ENCODE measurements at regions not wholly inside any gene's neighbourhood (a gene's known extent, or its start where the extent isn't known, plus 50 kb on each side); places are given as distances from the start of the nearest gene placed in this dataset.
"Not testable (repeated sequence)": the region's sequence is repeated elsewhere in the genome, so short reads cannot be mapped to it uniquely, and the experiment has no call there.

- H2AFZ ChIP-seq (ENCODE audit: low read length, unreplicated experiment): no peak overlapping the region
- peaks cover 8% of the 10 kb centered on the region for H3K4me1 ChIP-seq (ENCODE audit: control insufficient read depth, insufficient read depth, low read length, unreplicated experiment)
- H3K36me3 ChIP-seq (ENCODE audit: insufficient read depth, low read length): no peaks in the 10 kb centered on the region
- H3K27ac ChIP-seq (ENCODE audit: low read depth, low read length): no peak overlapping the region
- no peak overlapping the region for H3K4me3 ChIP-seq (ENCODE audit: low read depth, low read length)
- H3K79me2 ChIP-seq (ENCODE audit: control insufficient read depth, insufficient read depth, low read length, unreplicated experiment): no peaks in the 10 kb centered on the region
- H3K27me3 ChIP-seq (ENCODE audit: insufficient read depth, low read length): peaks cover 8% of the 10 kb centered on the region
Measured at GRCh38 chr11:46183819-46184218, 62.6 kb upstream of the PHF21A start.

GRCh38 chr11:46181843-46182424 is 60.7 kb upstream of the PHF21A start:
- Histone ChIP-seq H3K27me3 (ENCODE audit: insufficient read depth, low read length) (peaks cover 12% of the 10 kb centered on the region), H3K79me2 (ENCODE audit: control insufficient read depth, insufficient read depth, low read length, unreplicated experiment) (no peaks in the 10 kb centered on the region), H2AFZ (ENCODE audit: low read length, unreplicated experiment) (no peak overlapping the region), H3K27ac (ENCODE audit: low read depth, low read length) (no peak overlapping the region), H3K4me1 (ENCODE audit: control insufficient read depth, insufficient read depth, low read length, unreplicated experiment) (peaks cover 8% of the 10 kb centered on the region), H3K4me3 (ENCODE audit: low read depth, low read length) (no peak overlapping the region), H3K36me3 (ENCODE audit: insufficient read depth, low read length) (no peaks in the 10 kb centered on the region)

GRCh38 chr11:46181387-46181786 is 60.1 kb upstream of the PHF21A start:
- Histone ChIP-seq H3K4me3 (ENCODE audit: low read depth, low read length) (no peak overlapping the region), H3K27ac (ENCODE audit: low read depth, low read length) (no peak overlapping the region)

GRCh38 chr11:46180736-46181135 is 59.5 kb upstream of the PHF21A start:
- Histone ChIP-seq H3K27me3 (ENCODE audit: insufficient read depth, low read length) (peaks cover 12% of the 10 kb centered on the region), H3K79me2 (ENCODE audit: control insufficient read depth, insufficient read depth, low read length, unreplicated experiment) (no peaks in the 10 kb centered on the region), H2AFZ (ENCODE audit: low read length, unreplicated experiment) (no peak overlapping the region), H3K4me1 (ENCODE audit: control insufficient read depth, insufficient read depth, low read length, unreplicated experiment) (peaks cover 8% of the 10 kb centered on the region), H3K27ac (ENCODE audit: low read depth, low read length) (no peak overlapping the region), H3K4me3 (ENCODE audit: low read depth, low read length) (no peak overlapping the region), H3K36me3 (ENCODE audit: insufficient read depth, low read length) (no peaks in the 10 kb centered on the region)

More at GRCh38 chr11:46181387-46181786, 60.1 kb upstream of the PHF21A start:
- Histone ChIP-seq H3K36me3 (ENCODE audit: insufficient read depth, low read length) (no peaks in the 10 kb centered on the region), H2AFZ (ENCODE audit: low read length, unreplicated experiment) (no peak overlapping the region), H3K79me2 (ENCODE audit: control insufficient read depth, insufficient read depth, low read length, unreplicated experiment) (no peaks in the 10 kb centered on the region), H3K27me3 (ENCODE audit: insufficient read depth, low read length) (peaks cover 12% of the 10 kb centered on the region), H3K4me1 (ENCODE audit: control insufficient read depth, insufficient read depth, low read length, unreplicated experiment) (peaks cover 8% of the 10 kb centered on the region)

- Histone ChIP-seq H3K27ac (ENCODE audit: low read depth, low read length) (no peak overlapping the region), H3K79me2 (ENCODE audit: control insufficient read depth, insufficient read depth, low read length, unreplicated experiment) (no peaks in the 10 kb centered on the region), H3K36me3 (ENCODE audit: insufficient read depth, low read length) (no peaks in the 10 kb centered on the region)
Measured at GRCh38 chr11:46178513-46178912, 57.3 kb upstream of the PHF21A start.

GRCh38 chr11:46176421-46176820 is 55.2 kb upstream of the PHF21A start:
- Histone ChIP-seq H3K36me3 (ENCODE audit: insufficient read depth, low read length) (no peaks in the 10 kb centered on the region), H3K4me3 (ENCODE audit: low read depth, low read length) (no peak overlapping the region), H3K27me3 (ENCODE audit: insufficient read depth, low read length) (peaks cover 10% of the 10 kb centered on the region; the same call in 1 of the 2 replicates), H3K4me1 (ENCODE audit: control insufficient read depth, insufficient read depth, low read length, unreplicated experiment) (no peaks in the 10 kb centered on the region), H2AFZ (ENCODE audit: low read length, unreplicated experiment) (no peak overlapping the region), H3K79me2 (ENCODE audit: control insufficient read depth, insufficient read depth, low read length, unreplicated experiment) (no peaks in the 10 kb centered on the region), H3K27ac (ENCODE audit: low read depth, low read length) (no peak overlapping the region)

More at GRCh38 chr11:46178513-46178912, 57.3 kb upstream of the PHF21A start:
- Histone ChIP-seq H3K27me3 (ENCODE audit: insufficient read depth, low read length) (peaks cover 9% of the 10 kb centered on the region; the same call in 1 of the 2 replicates), H3K4me3 (ENCODE audit: low read depth, low read length) (no peak overlapping the region), H2AFZ (ENCODE audit: low read length, unreplicated experiment) (no peak overlapping the region), H3K4me1 (ENCODE audit: control insufficient read depth, insufficient read depth, low read length, unreplicated experiment) (peaks cover 2% of the 10 kb centered on the region)

GRCh38 chr11:46175401-46176002 is 54.2 kb upstream of the PHF21A start:
- H2AFZ ChIP-seq (ENCODE audit: low read length, unreplicated experiment): no peak overlapping the region
- 0 out of 2 replicates have a peak, but pooled peaks cover 15% of the 10 kb centered on the region for H3K27me3 ChIP-seq (ENCODE audit: insufficient read depth, low read length)
- H3K4me3 ChIP-seq (ENCODE audit: low read depth, low read length): no peak overlapping the region
- no peaks in the 10 kb centered on the region for H3K36me3 ChIP-seq (ENCODE audit: insufficient read depth, low read length)
- no peak overlapping the region for H3K27ac ChIP-seq (ENCODE audit: low read depth, low read length)
- no peaks in the 10 kb centered on the region for H3K4me1 ChIP-seq (ENCODE audit: control insufficient read depth, insufficient read depth, low read length, unreplicated experiment)
- H3K79me2 ChIP-seq (ENCODE audit: control insufficient read depth, insufficient read depth, low read length, unreplicated experiment): no peaks in the 10 kb centered on the region

GRCh38 chr11:46171693-46172092 is 50.4 kb upstream of the PHF21A start:
- H3K4me3 ChIP-seq (ENCODE audit: low read depth, low read length); H3K79me2 ChIP-seq (ENCODE audit: control insufficient read depth, insufficient read depth, low read length, unreplicated experiment); H3K36me3 ChIP-seq (ENCODE audit: insufficient read depth, low read length); H3K27ac ChIP-seq (ENCODE audit: low read depth, low read length); H2AFZ ChIP-seq (ENCODE audit: low read length, unreplicated experiment); H3K4me1 ChIP-seq (ENCODE audit: control insufficient read depth, insufficient read depth, low read length, unreplicated experiment): not testable (repeated sequence)
- peaks cover 18% of the 10 kb centered on the region for H3K27me3 ChIP-seq (ENCODE audit: insufficient read depth, low read length)
